Coronary artery (tissue), 2 donors: ENCODE measurements at regions not wholly inside any gene's neighbourhood (a gene's known extent, or its start where the extent isn't known, plus 50 kb on each side); places are given as distances from the start of the nearest gene placed in this dataset.

Experiments used
- DNase-seq: peaks from one replicate; pipeline ENCODE4 v3.0.0-alpha.2; 2017; ENCODE audit warnings: low spot score
- H3K27ac ChIP-seq, 2 donors: fragments of 200-600 bp; sonication (generic); one replicate each; pipeline ENCODE4 v1.5.1; 2016 to 2019
- H3K4me3 ChIP-seq: fragments of 200-600 bp; sonication (generic); 2 replicates; pipeline ENCODE4 v1.5.1; 2016; ENCODE audit warnings: mild to moderate bottlenecking, moderate library complexity
- TF ChIP-seq, protein P1 (sequence below): fragments of 200-600 bp; sonication (generic); IDR thresholded peaks from one replicate; pipeline ENCODE4 v1.5.1; 2019; ENCODE audit warnings: antibody characterized with exemption

DNA sequence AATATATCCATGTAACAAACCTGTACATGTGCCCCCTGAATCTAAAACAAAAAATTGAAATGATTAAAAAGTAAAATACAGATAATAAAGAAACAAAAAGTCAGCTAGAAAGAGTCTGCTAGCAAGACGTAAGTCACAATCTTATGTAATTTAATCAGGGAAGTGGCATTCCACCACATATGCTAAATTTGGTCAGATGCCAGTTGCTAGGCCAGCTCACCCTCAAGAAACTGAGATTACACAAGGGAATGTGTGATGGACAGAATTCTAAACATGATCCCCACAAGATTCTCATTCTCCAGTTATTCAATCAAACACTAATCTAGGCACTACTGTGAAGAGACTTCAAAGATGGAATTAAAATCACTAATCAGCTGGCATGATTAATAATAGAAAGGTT lies 689.3 kb downstream of the CENPC start:
- H3K27ac ChIP-seq = no peak overlapping the region
- DNase-seq = no peak
- no peak overlapping the region for H3K4me3 ChIP-seq
- TF ChIP-seq, protein P1, sequence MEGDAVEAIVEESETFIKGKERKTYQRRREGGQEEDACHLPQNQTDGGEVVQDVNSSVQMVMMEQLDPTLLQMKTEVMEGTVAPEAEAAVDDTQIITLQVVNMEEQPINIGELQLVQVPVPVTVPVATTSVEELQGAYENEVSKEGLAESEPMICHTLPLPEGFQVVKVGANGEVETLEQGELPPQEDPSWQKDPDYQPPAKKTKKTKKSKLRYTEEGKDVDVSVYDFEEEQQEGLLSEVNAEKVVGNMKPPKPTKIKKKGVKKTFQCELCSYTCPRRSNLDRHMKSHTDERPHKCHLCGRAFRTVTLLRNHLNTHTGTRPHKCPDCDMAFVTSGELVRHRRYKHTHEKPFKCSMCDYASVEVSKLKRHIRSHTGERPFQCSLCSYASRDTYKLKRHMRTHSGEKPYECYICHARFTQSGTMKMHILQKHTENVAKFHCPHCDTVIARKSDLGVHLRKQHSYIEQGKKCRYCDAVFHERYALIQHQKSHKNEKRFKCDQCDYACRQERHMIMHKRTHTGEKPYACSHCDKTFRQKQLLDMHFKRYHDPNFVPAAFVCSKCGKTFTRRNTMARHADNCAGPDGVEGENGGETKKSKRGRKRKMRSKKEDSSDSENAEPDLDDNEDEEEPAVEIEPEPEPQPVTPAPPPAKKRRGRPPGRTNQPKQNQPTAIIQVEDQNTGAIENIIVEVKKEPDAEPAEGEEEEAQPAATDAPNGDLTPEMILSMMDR = no peak

DNA sequence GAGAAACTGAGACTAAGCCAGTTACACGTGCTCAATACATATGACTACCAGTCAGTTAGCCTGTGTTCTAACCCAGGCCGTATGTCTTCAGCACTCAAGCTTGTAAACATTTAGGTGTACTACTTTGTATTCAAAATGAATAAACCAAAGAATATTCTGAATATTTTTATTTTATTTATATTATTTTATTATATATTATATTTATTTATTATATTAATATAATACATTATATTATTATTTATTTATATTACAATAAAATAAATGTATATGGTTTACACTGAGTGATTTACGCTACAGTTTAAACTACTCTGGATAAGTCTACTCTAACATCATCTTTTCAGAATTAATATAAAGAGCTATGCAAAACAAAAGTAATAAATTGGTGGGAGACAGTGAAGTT lies 691.5 kb downstream of the CENPC start:
- Histone ChIP-seq H3K27ac (no peak overlapping the region), H3K4me3 (no peak overlapping the region)
- TF ChIP-seq, protein P1 = no peak
- no peak for DNase-seq

DNA sequence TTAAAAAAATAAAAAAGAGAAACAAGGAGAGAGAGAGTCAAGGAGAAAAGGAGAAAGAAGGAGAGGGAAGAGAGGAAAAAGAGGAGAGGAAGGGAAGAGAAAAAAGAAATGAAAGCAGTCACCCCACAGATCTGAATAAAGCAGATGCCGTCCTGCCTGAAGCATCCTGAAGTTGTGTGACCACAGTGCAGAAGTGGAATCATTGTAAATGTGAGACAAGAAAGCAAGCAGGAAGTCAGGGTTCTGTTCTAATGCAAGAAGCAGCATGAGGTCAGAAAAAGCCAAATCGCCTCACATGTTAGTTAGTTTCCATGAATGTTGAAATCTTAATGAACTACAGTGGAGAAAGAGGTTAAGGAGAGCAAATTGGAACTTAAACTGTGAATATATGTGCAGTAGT lies 692.5 kb downstream of the CENPC start:
- no peak for DNase-seq
- H3K27ac ChIP-seq = no peak overlapping the region

DNA sequence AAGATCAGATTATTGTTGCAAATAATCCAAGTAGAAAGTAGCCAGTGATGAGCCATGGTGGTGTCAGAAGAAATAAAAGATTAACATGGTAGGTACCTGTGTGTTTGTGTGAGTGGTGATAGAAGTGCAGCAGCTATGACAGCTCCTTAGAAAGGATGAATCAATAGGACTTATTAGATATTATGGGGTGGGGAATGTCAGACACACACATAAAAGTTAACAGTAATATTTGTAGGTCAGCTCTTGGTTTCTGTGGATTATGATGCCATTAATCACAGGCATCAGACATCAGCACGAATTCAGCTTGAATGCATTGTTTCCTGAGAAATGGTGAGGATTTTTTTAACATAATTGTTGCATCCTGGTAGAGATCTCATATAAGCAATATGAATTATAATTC lies 695.7 kb downstream of the CENPC start:
- no peak overlapping the region for H3K27ac ChIP-seq
- no peak for DNase-seq
- TF ChIP-seq, protein P1 = no peak
- H3K4me3 ChIP-seq = no peak overlapping the region

More for the DNA sequence above, 692.5 kb downstream of the CENPC start:
- H3K4me3 ChIP-seq = no peak overlapping the region
- TF ChIP-seq, protein P1 = no peak

DNA sequence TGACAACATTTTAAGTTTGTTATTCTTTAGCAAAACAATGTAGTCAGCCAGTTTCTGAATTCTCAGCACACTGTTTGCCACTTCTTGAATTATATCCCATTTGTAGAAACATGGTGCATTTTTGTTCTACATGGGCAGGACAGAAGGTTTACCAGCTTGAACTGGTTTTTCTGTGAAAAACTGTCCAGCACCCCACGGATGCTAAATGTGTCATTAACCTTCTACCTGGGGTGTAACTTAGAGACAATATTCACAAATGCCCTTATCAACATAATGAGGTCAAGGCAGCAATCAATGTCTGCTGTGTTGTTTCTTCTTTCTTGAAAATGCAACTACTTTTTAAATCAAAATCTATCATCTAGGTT lies 702.6 kb downstream of the CENPC start:
- no peak for DNase-seq

DNA sequence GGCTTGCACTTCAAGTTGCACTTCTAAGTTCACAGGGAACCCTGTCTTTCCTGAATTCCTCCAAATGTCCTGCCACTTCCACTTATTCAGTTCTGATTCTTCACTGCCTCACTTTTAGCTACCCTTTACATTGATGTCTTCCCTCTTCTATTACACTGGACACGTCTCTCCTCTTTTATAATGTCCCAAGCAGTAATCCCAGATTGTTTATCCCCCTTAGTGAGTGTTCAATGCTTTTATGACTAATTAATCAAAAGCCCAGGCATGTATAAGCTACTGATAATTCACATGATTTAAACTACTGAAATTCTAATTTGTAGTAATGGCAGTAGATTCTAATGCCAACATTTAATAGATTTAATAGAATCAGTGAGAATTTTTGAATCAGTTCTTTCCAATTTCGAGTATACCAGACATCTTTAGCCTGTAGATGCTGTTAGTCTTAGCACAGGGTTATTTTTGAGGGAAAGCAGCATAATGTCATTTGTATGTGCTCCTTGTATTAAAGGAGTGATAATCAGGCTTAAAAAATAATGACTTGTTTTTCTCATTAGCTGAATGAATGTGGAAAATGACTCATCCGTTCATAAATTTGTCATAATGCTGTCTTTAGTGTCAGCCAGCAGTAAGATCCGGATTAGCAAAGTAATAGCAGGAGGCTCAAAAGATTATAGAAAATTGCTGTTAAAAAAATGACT lies 703.1 kb downstream of the CENPC start:
- Histone ChIP-seq H3K27ac (no peak overlapping the region), H3K4me3 (no peak overlapping the region)
- TF ChIP-seq, protein P1 = no peak
- no peak for DNase-seq

More for the DNA sequence above, 702.6 kb downstream of the CENPC start:
- H3K27ac ChIP-seq = no peak overlapping the region
- H3K4me3 ChIP-seq = no peak overlapping the region
- TF ChIP-seq, protein P1 = no peak

DNA sequence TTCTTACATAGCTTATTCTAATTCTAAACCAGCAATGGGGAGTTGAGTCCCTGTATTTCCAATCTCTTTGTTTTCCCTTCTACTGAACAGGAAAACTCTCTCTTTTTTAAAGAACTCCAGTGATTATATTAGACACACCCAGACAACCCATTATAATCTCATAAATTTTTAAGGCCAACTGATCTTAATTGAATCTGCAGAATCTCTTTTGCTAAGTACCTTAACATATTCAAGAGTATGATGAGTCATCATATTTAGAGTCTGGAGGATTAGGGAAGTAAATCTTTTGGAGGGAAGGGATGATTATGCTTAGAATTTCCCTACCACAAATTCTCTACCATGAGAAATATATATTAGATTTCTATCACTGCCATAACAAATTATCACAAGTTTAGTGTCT lies 705.1 kb downstream of the CENPC start:
- no peak for DNase-seq
- TF ChIP-seq, protein P1 = no peak
- no peak overlapping the region for H3K4me3 ChIP-seq
- H3K27ac ChIP-seq = no peak overlapping the region
